ENCODE measurements at regions not wholly inside any gene's neighbourhood (a gene's known extent, or its start where the extent isn't known, plus 50 kb on each side); places are given as distances from the start of the nearest gene placed in this dataset.
"Not testable (repeated sequence)": the region's sequence is repeated elsewhere in the genome, so short reads cannot be mapped to it uniquely, and the experiment has no call there.

DNA sequence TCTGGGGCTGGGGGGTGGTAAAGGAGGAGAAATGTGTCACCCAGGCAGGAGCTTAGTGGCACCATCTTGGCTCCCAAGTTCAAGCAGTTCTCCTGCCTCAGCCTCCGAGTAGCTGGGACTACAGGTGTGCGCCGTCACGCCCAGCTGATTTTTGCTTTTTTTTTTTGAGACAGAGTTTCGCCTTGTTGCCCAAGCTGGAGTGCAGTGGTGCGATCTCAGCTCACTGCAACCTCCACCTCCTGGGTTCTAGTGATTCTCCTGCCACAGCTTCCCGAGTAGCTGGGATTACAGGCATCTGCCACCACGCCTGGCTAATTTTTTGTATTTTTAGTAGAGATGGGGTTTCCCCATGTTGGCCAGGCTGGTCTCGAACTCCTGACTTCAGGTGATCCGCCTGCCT, 82.1 kb upstream of the METTL9 start:
- intact Hi-C loops (cut with DNase I); H3K9me3 ChIP-seq; H3K36me3 ChIP-seq; H3K27me3 ChIP-seq; H3K4me3 ChIP-seq; DNase-seq (ENCODE audit: extremely low spot score in 2 of 2): not testable (repeated sequence)
- Histone ChIP-seq H3K4me1 (peaks cover 49% of the 10 kb centered on the region), H3K27ac (peak overlapping the region; percentile 61)

DNA sequence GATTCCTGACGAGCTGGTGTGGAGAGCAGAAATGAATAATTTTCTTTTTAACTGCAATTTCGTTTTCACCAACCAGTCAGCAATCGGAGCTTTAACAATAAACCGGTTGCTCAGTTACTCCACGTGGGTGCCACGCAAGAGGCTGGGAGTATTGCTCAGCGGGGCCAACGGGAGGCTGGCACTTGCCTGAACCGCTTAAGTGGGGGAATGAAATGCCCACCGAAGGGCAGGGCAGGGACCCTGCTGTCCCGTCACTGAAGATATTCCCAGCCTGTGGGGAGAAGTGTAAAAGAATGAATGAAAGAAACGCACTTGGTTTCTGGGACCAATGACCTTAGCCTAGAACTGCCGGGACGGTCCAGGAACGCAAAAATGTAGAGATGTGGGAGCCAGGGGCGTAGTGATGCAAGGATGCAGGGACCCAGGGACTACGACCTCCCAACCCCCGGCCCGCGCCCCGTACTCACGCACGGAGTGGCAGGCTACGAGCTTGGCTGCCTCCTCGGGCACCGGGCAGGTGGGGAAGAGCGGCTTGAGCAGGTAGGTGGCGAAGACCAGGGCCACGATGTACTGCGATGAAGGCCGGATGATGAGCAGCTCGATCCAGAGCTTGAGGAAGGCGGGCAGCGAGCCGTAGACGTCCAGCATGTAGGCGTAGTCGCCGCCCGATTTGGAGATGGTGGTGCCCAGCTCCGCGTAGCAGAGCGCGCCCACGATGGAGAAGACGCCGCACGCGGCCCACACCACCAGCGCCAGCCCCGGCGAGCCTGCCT, 79.8 kb upstream of the METTL9 start:
- intact Hi-C loops (cut with DNase I); H3K36me3 ChIP-seq; H3K27me3 ChIP-seq; DNase-seq (ENCODE audit: extremely low spot score in 2 of 2); H3K9me3 ChIP-seq: not testable (repeated sequence)
- Histone ChIP-seq H3K4me1 (peaks cover 26% of the 10 kb centered on the region), H3K27ac (peak overlapping the region; percentile 84), H3K4me3 (peak overlapping the region; percentile 66 to 71)
- peak in 1 of 2 donors; percentile 19 for TF ChIP-seq POLR2AphosphoS5 (IDR thresholded peaks at IDR 0.05; ENCODE audit: insufficient read depth in 1 of 2, low read depth in 1 of 2)

DNA sequence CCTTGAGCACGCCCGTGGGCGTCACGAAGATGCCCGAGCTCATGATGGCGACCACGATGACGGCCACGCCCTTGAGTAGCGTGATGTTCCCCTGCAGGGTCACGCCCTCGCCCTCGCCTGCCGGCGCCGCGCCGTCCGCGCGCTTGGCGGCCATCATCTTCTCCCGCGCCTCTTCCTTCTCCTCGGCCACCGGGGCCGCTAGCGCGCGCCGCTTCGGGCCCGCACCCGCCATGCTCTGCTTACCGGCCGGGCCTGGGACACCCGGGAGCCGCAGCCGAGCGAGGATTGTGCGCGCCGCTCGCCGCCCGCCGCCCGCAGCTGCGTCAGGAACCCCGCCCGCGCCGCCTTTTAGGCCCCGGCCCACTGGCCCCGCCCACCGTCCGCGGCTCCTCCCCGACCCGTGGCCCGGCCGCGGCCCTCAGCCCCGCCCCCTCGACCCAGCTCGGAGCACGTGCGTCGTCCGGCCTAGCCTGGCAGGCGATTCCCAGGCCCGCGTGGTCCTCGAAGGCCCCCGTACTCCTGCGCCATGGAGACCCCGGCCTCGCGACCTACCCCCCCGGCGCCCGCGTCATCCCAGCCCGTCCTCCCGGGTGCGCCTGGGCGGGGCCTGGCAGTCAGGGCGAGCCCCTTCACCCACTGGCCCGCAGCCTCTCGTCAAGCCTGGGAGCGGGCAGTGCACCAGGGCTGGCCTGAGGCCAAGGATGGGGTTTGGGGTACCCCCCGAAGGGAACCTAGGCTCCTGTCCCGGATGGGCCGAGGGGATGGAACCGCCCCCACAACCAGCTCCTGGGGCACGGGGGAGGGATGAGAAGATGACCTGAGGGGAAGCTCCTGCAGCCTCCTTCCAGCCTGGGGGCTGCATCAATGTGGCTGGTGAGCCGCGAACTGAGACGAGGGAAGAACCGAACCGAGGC, 79.0 kb upstream of the METTL9 start:
- H3K27me3 ChIP-seq; H3K9me3 ChIP-seq; H3K36me3 ChIP-seq; intact Hi-C loops (cut with DNase I): not testable (repeated sequence)
- peak overlapping the region; percentile 84 for H3K27ac ChIP-seq
- peaks cover 18% of the 10 kb centered on the region for H3K4me1 ChIP-seq
- DNase-seq (ENCODE audit: extremely low spot score in 2 of 2): peak in 1 of 2 donors; percentile 97
- TF ChIP-seq POLR2AphosphoS5 (IDR thresholded peaks at IDR 0.05; ENCODE audit: insufficient read depth in 1 of 2, low read depth in 1 of 2): peak in 1 of 2 donors; percentile 55
- TF ChIP-seq POLR2A (IDR thresholded peaks at IDR 0.05): peak in 1 of 2 donors; percentile 94
- H3K4me3 ChIP-seq: peak overlapping the region; percentile 66 to 71

DNA sequence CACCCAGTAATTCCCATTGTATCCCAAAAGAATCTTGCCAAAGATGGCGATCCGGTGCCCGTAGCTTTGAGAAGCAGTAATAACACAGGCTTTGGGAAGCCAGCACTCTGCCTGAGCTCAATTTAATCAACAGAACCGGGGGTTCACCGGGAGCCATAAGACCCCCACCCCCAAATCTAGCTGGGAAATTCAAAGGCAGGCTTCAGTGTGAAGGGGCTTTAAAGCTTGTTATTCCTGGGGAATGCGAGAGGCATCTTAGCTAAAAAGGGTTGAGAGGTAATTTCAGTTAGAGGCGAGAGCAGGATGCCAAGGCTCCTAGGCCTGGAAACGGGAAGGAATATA, 78.4 kb upstream of the METTL9 start:
- intact Hi-C loops (cut with DNase I); H3K27me3 ChIP-seq; H3K9me3 ChIP-seq; H3K36me3 ChIP-seq; DNase-seq (ENCODE audit: extremely low spot score in 2 of 2): not testable (repeated sequence)
- Histone ChIP-seq H3K27ac (peak overlapping the region; percentile 84), H3K4me1 (peaks cover 16% of the 10 kb centered on the region), H3K4me3 (peak overlapping the region in 1 of 2 donors; percentile 71)

DNA sequence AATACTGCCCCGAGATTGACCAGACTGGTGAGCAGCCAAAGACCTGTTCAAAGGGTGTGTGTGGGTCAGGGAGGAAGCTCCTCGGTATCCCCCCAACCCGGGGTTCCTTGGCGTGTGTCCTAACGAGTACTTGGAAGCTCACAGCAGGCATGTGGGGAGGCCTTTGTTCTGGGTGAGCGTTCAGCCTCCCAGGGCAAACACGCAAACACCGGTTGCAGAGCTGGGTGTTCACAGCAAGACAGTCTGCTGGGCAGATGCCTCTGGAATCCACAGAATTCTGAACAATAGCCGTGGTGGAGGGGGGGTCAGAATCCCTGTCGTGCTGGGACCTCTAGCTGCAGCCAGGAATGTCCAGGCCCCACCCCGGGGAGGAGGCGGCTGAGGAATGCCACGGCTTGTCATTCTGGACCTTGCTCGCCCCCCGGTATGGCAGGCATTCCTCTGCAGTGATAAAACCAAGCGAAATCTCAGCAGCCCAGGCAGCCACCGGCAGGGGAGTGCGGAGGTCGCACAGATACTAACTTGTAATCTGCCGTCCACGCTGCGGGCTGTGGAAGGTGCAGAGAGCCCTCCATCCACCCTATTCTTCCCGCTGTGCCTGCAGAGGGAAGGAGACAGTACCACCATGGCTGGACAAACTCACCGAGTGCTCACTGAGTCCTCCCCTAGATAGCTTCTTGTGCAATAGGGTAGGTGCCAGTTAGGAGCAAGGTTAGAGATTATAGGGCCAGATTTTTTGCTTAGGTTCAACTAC, 77.8 kb upstream of the METTL9 start:
- not testable (repeated sequence) for H3K9me3 ChIP-seq

DNA sequence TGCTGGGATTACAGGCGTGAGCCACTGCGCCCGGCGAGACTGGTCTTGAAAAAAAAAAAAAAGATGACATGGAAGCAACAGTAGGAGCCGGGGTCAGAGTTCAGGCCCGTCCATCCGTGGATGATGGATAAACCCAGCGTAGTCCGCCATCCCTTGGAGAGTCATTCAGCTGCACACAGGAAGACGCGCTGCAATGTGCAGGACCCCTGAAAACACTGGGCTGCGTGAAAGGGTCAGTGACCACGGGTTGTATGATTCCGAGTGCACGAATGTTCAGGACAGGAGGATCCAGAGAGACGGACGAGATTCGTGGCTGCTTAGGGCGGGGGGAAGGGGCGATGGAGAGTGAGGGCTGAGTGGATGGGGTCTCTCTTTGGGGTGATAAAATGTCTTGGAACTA, 76.5 kb upstream of the METTL9 start:
- H3K36me3 ChIP-seq; H3K27me3 ChIP-seq; H3K9me3 ChIP-seq; DNase-seq (ENCODE audit: extremely low spot score in 2 of 2); H3K4me1 ChIP-seq; intact Hi-C loops (cut with DNase I); H3K27ac ChIP-seq; H3K4me3 ChIP-seq: not testable (repeated sequence)

More for the DNA sequence above, 77.8 kb upstream of the METTL9 start:
- H3K27ac ChIP-seq; H3K27me3 ChIP-seq; intact Hi-C loops (cut with DNase I); H3K4me3 ChIP-seq; H3K36me3 ChIP-seq; DNase-seq (ENCODE audit: extremely low spot score in 2 of 2): not testable (repeated sequence)
- H3K4me1 ChIP-seq: peaks cover 10% of the 10 kb centered on the region

DNA sequence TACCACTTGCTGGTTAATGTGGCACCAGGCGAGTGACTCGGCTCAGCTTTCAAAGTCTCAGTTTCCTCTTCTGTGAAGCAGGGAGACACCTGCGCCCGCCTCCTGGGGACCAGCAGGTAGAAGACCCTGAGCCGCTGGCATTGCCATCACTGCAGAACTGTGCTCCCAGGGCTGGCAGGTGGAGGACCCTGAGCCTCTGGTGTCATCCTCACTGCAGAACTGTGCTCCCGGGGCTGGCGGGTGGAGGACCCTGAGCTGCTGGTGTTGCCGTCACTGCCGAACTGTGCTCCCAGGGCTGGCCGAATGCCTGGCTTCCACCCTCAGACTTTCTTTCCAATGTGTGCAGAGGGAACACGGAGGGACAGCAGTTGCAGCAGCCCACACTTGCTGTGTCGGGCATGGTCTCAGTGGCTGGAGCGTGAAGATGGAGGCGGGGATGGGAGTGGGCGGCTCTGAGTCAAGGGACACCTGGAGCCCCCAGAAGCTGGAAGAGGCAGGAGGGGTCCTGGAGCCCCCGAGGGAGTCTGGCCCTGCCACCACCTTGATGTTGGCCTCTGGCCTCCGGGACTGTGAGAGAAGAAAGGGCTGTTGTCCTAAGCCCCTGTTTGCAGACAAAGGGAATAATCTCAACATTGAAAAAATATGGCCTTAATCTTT, 75.8 kb upstream of the METTL9 start:
- intact Hi-C loops (cut with DNase I): no loop called here
- DNase-seq (ENCODE audit: extremely low spot score in 2 of 2): peak in 1 of 2 donors; percentile 89
- no peaks in the 10 kb centered on the region for H3K9me3 ChIP-seq
- H3K27me3 ChIP-seq: no peaks in the 10 kb centered on the region
- H3K4me1 ChIP-seq: peaks cover 4% of the 10 kb centered on the region
- no peak overlapping the region for H3K4me3 ChIP-seq
- no peak overlapping the region for H3K27ac ChIP-seq
- H3K36me3 ChIP-seq: no peaks in the 10 kb centered on the region
- TF ChIP-seq, protein P1, sequence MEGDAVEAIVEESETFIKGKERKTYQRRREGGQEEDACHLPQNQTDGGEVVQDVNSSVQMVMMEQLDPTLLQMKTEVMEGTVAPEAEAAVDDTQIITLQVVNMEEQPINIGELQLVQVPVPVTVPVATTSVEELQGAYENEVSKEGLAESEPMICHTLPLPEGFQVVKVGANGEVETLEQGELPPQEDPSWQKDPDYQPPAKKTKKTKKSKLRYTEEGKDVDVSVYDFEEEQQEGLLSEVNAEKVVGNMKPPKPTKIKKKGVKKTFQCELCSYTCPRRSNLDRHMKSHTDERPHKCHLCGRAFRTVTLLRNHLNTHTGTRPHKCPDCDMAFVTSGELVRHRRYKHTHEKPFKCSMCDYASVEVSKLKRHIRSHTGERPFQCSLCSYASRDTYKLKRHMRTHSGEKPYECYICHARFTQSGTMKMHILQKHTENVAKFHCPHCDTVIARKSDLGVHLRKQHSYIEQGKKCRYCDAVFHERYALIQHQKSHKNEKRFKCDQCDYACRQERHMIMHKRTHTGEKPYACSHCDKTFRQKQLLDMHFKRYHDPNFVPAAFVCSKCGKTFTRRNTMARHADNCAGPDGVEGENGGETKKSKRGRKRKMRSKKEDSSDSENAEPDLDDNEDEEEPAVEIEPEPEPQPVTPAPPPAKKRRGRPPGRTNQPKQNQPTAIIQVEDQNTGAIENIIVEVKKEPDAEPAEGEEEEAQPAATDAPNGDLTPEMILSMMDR (IDR thresholded peaks at IDR 0.05): no peak
- TF ChIP-seq POLR2A (IDR thresholded peaks at IDR 0.05) (no peak), POLR2AphosphoS5 (IDR thresholded peaks at IDR 0.05; ENCODE audit: insufficient read depth in 1 of 2, low read depth in 1 of 2) (no peak)

Data from vagina (tissue), 2 donors.